GM18861 (cell line): ENCODE measurements at regions not wholly inside any gene's neighbourhood (a gene's known extent, or its start where the extent isn't known, plus 50 kb on each side); places are given as distances from the start of the nearest gene placed in this dataset.

Experiments
- ATAC-seq: cut with Tn5 transposase; IDR thresholded peaks from one replicate; pipeline ENCODE4 v1.9.1; 2021; ENCODE audit not compliant: unreplicated experiment

DNA sequence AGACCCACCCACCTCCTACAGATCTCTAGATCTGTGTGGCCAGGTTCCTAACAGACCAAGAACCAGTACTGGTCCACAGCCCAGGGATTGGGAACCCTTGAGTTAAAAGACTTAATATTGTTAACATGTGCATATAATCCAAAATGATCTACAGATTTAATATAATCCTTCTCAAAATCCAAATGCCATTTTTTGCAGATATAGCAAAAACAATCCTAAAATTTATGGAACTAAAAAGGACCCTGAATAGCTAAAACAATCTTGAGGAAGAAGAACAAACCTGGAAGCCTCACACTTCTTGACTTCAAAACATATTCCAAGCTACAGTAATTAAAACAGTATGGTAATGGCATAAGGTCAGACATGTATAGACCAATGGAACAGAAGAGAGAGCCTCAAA lies 206.9 kb upstream of the SIX2 start:
- no peak for ATAC-seq

DNA sequence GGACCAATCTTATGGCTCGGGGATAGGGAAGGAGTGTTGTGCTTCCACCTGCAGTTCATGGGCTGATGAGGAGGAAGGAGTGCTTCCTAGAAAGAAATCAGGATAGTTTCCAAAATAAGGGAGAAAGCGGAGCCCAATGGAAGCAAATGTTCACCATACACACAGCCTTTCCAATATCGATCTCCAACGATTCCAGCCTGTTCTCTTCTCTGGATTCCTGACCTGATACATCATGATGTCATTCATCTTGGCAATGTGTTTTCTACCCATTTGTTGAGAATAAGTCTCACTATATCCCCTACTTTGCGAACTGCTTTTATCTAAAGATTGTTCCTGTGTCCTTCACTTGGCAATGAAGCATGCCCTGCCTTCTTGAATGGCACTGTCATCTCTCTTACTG lies 205.3 kb upstream of the SIX2 start:
- no peak for ATAC-seq

DNA sequence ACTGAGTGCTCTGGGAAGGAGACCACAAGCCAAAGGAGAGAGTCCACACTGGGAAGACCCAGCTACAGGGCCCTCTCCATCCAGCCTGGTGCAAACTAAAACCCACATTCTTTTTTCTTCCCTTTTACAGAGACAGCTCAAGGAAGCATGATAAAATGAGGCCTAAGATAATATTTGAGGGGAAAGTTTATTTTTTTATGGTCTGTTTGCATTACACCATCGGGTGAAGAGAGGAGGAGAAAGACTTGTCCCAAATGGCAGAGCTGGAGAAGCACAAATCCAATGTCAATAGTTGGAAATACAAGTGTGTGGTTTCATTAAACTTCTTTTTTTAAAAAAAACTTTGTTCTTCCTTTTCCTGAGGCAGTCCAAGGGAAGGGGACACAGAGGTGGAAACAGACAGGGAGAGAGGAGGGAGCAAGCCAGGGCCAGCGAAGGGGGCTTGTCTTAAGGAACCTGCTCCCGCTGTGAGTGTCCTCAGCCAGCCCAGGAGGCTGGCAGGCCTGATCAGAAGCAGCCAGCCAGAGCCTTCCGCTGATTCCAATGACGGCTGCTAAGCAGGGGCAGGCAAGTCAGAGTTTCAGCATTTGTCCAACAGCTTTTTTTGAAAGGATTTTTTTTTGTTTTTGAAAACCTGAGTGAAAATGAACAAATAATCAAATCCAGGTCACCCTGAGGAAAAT lies 203.8 kb upstream of the SIX2 start:
- no peak for ATAC-seq

DNA sequence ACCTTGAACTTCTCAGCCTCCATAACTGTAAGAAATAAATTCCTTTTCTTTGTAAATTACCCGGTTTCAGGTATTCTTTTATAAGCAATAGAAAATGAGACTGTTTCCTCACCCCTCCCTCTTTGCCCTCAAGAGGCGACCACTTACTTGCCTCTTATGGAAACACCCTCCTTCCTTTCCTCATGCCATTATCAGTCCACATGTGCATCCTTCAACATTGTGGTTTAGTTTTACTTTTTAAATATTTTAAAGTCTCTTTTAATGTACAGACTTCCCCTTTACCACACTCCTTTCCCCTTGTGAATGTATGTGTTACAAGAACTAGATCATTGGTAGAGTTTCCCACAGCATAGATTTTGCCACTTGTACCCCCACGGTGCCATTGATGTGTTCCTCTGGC lies 202.4 kb upstream of the SIX2 start:
- ATAC-seq, result no peak

DNA sequence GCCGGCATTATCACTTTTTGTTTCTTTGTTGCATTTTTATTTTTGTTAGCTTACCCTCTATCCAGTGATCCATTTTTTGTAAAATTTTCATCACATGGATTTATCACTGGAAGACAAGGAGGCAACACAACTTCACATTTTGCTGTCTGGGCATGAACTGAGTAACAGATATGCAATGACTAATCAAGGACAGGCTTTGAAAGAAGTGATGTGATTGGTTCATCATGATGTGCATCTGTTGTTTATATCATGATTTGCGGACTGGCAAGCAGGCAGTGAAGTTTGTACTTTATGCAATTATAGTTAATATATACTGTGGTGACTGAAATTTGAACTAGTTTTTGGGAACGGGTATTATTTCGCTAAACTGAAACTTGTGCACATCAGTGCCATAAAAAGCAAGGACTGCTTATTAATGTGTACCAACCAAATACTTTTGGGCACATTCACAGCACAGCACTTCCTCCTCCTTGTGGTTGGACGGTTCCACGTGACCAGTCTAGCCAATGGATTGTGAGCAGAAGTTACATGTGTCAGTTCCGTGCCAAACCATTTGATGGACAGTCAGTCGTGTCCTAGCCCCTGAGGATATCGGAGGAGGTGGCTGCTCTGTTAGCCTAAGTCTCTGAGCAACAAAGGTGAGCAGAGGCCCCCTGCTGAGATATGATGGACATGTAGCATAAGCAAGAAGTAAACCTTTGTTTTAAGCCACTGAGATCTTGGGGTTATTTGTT lies 201.4 kb upstream of the SIX2 start:
- no peak for ATAC-seq

DNA sequence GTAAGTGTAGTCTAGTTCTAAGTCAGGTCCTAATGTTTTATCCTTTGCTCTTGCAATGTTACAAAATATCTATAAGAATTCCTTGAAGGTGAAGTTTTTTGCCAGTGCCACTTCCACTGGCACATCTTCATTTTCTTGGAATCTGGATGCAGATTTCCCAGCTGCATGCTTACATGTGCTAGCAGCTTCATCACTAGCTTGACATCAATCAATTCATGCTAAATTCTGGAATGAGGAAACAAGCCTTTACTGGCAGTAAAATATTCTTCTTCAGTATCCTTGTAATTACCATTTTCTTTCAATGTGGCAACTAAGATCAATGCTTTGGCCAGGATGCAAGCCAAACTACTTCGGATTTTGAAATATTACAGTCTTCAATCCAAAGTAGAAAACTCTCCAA lies 200.6 kb upstream of the SIX2 start:
- no peak for ATAC-seq

DNA sequence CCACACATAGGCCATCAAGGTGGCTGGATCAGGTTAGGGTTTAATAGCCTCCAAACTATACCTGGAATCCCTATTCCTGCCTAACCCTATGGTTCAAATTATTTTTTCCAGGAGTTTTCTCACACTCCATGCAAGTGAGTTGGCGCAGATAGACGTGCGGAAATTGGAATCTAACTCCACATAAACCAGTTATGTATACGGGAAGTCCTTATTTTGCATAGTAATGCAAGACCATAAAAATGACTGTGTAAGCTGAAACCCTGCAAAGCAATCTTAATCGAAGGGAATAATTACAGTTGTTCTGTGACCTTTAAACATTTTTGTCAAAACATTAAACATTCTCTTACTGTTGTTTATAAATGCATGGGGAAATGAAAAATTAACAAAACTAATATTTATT lies 200.1 kb upstream of the SIX2 start:
- no peak for ATAC-seq

DNA sequence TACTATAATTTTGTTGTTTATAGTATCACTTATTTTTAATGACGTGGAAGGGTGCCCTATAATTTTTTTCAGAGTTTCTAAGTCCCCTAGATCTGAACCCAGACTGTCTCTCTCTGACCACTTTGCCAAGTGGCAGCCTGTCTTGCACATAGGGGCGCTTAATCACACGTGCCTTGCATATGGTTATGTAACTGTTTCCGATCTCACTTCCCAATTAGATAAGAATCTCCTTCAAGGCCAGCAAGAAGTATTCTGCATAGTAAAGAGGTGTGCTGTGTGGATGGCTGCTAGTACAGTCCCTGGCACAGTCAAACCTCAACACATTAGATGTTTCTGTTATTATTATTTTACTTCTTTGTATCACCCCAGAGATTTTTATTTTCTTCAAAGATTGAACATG lies 197.8 kb upstream of the SIX2 start:
- no peak for ATAC-seq

DNA sequence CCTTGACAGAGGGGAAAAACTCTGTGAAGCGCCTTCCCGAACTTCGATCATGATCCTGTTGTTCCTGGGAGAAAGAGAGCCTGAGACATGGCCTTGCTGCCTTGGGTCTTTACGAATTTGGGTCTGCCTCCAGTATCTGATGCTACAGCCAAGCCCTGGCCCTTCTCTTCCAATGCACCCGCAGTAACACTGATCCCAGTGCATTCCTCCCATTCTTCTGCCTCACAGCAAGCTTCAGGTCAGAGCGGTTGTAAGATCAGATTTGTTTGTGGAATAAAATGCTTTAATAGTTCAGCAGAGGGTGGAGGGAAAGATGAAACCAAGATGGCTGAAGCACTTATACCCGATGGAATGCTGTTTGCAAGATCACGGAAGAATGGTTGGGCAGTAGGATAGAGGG lies 196.7 kb upstream of the SIX2 start:
- no peak for ATAC-seq

DNA sequence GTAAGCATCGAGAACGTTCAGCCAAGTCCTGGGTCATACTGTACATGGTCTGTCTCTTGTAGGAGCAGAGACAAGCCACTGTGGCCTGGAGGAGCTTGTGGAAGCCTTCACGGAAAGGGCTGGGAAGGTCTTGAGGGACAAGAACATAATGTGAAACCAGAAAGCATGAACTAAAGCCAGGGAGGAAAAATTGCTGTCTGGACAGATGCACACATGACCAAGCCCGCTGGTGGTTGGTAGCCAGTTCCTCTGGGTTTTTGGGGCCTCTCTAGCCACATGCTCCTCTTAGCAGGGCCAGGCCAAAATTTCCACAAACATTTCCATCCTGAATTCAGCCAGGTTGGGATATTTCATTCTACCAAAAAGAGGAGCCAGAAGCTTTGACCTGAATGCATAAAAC lies 196.2 kb upstream of the SIX2 start:
- no peak for ATAC-seq

DNA sequence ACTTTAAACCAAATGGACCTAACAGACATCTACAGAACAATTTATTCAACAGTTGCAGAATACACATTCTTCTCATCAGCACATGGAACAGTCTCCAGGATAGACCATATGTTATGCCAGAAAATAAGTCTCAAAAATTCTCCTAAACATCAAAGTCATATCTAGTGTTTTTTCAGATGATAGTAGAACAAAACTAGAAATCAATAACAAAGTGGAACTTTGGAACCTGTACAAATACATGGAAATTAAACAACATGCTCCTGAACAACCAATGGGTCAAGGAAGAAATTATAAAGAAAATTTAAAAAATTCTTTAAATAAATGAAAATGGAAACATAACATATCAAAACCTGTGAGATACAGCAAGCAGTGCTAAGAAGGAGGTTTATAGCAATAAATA lies 194.1 kb upstream of the SIX2 start:
- ATAC-seq, result no peak

DNA sequence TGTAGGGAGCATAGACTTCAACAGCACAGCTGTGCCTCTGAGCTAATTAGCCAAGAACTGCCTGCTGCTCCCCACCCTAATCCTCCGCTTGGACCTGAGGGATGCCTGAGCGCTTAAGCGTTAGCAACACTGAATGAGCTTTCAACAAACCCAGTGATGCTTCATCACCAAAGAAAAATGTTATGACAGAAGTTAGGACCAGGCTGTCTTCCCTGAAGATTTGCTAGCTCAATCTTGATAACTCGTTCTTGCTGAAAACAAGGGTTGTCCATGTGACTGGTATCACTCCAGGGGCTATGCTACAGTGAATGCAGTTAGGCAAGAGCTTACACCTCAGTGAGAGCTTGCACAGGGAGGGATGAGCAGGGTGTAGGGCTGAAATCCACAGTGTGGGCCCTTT lies 190.7 kb upstream of the SIX2 start:
- ATAC-seq, result no peak

DNA sequence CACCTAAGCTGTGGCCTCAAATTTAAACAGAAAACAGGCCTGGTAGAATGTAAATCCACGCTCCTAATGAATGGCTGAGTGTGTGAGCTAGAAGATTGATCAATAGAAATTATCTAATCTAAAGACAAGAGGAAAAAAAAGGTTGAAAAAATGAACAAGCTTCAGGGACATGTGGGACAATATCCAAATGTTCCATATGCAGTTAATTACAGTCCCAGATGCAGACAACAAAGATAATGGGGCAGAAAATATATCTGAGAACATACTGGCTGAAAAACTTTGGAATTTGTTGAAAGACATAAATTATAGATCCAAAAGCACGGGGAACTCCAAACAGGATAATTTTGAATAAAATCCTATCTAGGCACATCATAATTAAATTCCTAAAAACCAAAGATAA lies 186.7 kb upstream of the SIX2 start:
- no peak for ATAC-seq

DNA sequence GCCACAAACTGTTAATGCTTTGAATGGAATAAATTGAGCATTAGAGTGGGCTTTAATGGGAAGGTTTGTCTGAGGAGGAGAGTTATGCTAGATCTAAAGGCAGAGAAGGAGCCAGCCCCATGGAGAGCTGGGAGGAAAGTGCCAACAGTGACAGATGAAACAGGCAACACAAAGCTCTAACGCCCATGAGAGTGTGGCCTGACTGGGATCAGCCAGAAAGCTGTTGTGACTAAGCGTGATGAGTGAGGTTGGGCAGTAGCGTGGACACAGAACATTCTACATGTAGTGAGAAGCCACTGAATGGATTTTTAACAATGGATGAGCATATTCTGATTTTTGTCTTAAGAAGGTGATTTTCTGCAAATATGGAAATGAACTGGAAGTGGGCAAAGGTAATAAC lies 185.3 kb upstream of the SIX2 start:
- no peak for ATAC-seq

DNA sequence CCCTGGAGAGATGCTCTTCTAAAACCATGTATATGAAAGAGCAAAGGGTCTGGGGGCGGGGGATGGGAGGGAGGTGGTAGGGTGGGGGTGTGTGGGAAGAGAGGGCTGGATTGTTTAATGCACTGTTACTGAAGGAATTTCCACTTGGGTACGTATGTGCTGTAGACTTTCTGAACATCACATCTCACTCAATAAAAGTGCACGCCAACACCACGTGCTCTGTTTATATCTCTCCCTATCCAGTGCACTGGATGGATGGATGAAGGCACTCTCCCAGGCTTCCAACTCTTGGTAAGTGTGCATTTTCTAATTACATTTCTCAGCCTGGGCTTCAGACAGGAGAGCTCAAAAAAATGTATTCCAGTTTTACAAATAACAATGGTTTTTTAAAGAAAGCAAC lies 184.3 kb upstream of the SIX2 start:
- ATAC-seq, result no peak

DNA sequence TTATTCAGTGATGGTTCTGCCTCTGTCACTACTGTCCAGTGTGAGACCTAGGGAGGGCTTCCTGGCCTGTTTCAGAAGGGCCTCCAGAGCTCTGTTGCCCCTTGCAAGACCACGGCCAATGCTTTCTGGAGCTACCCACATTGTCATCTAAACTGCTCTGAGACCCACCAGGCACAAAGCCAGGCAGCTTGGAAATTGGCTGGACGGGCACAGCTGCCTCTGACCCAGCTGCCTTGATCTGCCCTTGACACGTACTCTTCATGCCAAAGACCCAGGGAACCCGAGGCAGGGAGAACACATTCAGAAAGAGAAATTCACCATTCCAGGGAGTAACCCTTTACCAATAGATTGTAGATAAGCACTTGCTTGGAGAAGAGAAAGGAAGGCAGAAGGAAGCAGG lies 183.7 kb upstream of the SIX2 start:
- no peak for ATAC-seq

DNA sequence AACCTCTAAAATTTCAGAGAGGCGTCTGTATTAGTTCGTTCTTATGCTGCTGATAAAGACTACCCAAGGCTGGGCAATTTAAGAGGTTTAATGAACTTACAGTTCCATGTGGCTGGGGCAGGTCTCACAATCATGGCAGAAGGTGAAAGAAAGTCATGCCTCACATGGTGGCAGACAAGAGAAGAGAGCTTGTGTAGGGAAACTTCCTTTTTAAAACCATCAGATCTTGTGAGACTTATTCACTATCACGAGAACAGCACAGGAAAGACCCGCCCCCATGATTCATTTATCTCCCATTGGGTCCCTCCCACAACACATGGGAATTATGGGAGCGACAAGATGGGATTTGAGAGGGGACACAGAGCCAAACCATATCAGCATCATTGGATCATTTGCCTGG lies 183.2 kb upstream of the SIX2 start:
- no peak for ATAC-seq

DNA sequence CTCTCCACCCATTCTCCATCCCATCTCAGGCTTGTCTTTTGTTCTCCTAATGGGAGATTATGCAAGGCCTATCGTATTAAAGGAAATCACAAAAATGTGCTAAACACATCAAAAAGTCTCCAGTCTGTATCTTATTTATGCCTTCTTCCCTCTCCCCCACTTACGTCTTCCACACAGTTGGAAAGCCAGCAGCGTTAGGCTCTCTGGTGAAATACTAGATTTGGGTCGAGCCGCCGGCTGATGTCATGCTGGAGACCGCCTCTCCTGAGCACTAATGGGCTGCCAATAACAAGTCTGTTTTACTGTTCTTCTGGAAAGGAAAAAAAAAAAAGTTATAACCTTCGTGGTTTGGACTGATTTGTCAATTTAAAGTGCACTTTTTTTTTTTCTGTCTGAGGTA lies 182.7 kb upstream of the SIX2 start:
- ATAC-seq, result no peak

DNA sequence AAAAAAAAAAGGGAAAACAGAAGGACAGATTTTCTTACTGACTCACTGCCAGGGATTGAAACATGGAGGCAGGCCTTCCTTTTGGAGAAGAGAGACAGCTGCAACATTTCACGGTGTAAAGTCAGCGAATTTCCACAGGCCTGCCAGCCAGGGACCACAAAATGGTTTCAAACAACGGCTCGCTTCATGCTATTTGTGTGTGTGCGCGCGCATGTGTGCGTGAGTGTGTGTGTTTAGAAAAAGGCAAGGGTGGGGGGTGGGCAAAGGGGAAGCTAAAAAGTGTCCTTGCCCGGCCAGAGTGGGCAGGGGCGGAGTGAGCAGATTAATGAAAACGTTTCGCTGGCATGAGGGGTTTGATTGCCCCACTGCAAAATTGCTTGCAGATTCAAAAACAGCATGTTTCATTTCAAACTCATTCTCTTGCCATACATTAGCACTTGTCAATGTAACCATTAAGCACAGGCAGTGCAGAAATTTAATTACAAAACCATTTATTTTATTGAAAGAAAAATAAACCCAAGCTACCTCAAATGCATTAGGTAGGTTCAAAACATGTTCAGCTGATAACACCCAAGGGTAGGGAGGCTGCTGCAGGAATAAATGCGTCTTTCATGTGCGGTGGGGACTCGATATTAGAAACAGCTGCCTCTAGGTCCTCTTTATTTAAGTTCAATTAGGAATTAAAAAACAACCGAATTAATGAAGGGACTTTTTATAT lies 182.1 kb upstream of the SIX2 start:
- no peak for ATAC-seq

DNA sequence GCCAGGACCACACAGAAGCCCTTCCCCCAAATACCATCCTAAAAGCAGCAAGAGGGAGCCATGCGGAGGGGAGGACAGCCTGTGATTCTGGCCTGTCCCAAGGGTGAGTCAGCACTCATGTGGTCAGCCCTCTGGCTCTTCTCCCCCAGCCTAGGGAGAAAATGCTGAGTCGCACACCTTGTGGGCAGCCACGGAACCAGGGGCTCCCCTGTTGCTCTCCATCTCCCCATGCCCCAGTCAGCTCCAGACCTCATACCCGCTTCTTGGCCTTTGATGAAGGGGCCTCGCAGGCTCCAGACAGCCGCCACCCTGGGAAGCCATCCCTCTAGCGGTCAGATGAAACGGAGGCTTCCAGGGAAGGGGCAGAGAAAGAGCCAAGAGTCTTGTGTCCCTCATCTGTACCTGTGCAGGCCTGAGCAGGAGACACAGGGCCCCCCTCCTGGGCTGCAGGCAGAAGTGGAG lies 181.3 kb upstream of the SIX2 start:
- no peak for ATAC-seq

DNA sequence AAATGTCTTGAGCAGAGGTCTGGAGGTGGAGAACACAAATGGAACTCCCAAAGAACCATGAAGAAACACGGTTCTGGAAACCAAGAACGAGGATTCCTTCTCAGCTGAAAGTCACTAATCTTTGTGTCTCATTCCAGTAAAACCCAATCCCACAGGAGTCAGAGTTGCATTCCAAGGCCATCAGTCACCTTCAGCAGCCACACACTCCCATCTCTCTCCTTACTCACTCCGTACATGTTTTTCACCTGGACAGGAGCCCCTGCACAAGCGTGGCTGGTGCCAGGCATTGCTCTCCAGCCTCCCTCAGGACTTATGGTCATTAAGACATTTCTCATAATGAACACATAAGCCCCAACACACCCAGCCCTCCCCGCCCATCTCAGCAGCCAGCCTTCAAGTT lies 175.4 kb upstream of the SIX2 start:
- no peak for ATAC-seq

DNA sequence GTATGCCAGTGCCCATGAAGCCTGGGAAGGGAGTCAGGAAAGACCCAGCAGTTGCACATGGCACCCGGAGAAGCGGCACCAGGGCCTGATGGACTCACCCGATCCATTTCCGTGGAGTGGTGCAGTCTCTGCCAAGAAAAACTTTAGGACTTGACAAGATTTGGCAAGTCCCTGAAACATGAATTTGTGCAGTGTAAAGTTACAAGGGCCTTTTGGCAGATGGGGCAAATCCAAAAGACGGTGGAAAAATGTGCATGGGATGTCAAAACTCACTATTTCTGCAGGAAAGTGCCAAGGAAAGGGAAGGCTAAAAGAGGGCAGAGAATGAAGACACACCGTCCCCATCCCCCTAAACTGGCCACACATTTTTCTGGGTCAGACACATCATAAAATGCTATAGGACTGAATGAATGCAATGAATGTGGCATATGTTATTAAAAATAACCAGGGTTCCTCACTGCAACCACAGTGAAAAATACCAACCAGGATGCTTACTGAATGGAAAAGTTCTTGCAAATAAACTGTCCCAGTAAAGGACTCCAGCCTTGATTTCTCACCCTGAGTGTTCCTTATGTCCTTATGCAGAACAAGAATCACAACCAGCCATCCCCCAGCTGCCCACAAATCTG lies 173.5 kb upstream of the SIX2 start:
- no peak for ATAC-seq
